ENCODE measurements at regions not wholly inside any gene's neighbourhood (a gene's known extent, or its start where the extent isn't known, plus 50 kb on each side); places are given as distances from the start of the nearest gene placed in this dataset.

DNA sequence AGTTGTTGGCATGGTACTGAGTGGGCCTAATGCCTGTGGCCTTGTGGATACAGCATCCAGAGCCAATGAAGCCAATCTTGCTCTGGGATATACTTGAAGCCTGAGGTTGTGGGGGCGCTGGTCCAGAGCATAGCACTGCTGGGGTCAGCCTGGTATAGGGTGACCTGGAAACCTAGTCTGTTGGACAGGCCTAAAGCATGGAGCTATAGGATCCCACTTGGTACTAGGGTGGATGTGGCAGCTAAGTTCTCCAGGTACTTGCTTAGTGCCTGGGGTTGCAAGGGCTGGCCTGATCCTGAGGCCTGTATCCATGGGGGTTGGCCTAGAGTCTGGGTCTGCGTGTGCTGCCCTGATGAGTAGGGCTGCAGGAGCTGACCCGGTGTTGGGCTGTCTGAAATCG, 1168.2 kb upstream of the C9orf72 start:
- TF ChIP-seq, protein P1, sequence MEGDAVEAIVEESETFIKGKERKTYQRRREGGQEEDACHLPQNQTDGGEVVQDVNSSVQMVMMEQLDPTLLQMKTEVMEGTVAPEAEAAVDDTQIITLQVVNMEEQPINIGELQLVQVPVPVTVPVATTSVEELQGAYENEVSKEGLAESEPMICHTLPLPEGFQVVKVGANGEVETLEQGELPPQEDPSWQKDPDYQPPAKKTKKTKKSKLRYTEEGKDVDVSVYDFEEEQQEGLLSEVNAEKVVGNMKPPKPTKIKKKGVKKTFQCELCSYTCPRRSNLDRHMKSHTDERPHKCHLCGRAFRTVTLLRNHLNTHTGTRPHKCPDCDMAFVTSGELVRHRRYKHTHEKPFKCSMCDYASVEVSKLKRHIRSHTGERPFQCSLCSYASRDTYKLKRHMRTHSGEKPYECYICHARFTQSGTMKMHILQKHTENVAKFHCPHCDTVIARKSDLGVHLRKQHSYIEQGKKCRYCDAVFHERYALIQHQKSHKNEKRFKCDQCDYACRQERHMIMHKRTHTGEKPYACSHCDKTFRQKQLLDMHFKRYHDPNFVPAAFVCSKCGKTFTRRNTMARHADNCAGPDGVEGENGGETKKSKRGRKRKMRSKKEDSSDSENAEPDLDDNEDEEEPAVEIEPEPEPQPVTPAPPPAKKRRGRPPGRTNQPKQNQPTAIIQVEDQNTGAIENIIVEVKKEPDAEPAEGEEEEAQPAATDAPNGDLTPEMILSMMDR (IDR thresholded peaks at IDR 0.05), result no peak
- no peak for TF ChIP-seq POLR2A (IDR thresholded peaks at IDR 0.05; ENCODE audit: low read depth)
- no peak for TF ChIP-seq POLR2AphosphoS5 (IDR thresholded peaks at IDR 0.05)

All from esophagus muscularis mucosa (tissue), 3 donors.